A549 (cell line): ENCODE measurements at regions not wholly inside any gene's neighbourhood (a gene's known extent, or its start where the extent isn't known, plus 50 kb on each side); places are given as distances from the start of the nearest gene placed in this dataset.
"Not testable (repeated sequence)": the region's sequence is repeated elsewhere in the genome, so short reads cannot be mapped to it uniquely, and the experiment has no call there.

Experiments
- ATAC-seq, 2 experiments: fragments of 200-7000 bp in 1 of 2; fragments of >200 bp in 1 of 2; cut with Nextera tagmentation in 1 of 2; cut with Tn5 transposase in 1 of 2; 3 replicates each; pipeline versions ENCODE4 v1.8.0 to v1.9.1; 2018 to 2020; ENCODE audit warnings: mild to moderate bottlenecking in 1 of 2, moderate library complexity in 1 of 2
- CTCF ChIA-PET: fragments of 300-600 bp; sonication (Branson Sonifier 250); formaldehyde crosslinking; extraction: SDS; loops from one replicate; lab custom pipeline; 2021; ENCODE audit warnings: antibody characterized with exemption, inconsistent platforms; lab: Yijun Ruan, JAX
- POLR2A ChIA-PET: fragments of 350-600 bp; formaldehyde crosslinking; extraction: SDS; loops from one replicate; lab custom pipeline; 2021; ENCODE audit warnings: antibody characterized with exemption, inconsistent platforms; lab: Yijun Ruan, JAX
- DNase-seq, 2 experiments: peaks; one replicate each; pipeline versions ENCODE4 v3.0.0 to v3.0.0-alpha.2; 2011 to 2016; ENCODE audit warnings: low read depth in 1 of 2, low spot score in 1 of 2
- FAIRE-seq: peaks from 2 replicates; lab custom pipeline; 2011; peaks lifted over from hg19 to GRCh38; lab: Jason Lieb, UNC
- H3K27ac ChIP-seq, 2 experiments: fragments of >200 bp; sonication (Bioruptor Twin); formaldehyde crosslinking; 3 replicates each; pipeline ENCODE4 v1.5.1; 2016 to 2017
- H3K4me1 ChIP-seq: fragments of >200 bp; sonication (Bioruptor Twin); formaldehyde crosslinking; 3 replicates; pipeline ENCODE4 v1.6.1; 2016
- H3K4me2 ChIP-seq: fragments of >200 bp; sonication (Bioruptor Twin); formaldehyde crosslinking; 3 replicates; pipeline ENCODE4 v1.6.1; 2016
- H3K4me3 ChIP-seq: fragments of >200 bp; sonication (Bioruptor Twin); formaldehyde crosslinking; 3 replicates; pipeline ENCODE4 v1.5.1; 2016
- H3K9me3 ChIP-seq: fragments of >200 bp; sonication (Bioruptor Twin); formaldehyde crosslinking; 3 replicates; pipeline ENCODE4 v1.6.1; 2016
- ATOH8 ChIP-seq: fragments of 250-450 bp; sonication (Bioruptor Pico); IDR thresholded peaks from 2 replicates; pipeline ENCODE4 v1.5.0; 2020; ENCODE audit warnings: low read depth, mild to moderate bottlenecking, moderate library complexity
- CBX2 ChIP-seq: fragments of 200-600 bp; sonication (generic); IDR thresholded peaks from 2 replicates; pipeline ENCODE4 v1.6.1; 2016; ENCODE audit warnings: low read depth, mild to moderate bottlenecking, borderline replicate concordance
- CEBPB ChIP-seq, 2 experiments: fragments of >200 bp in 1 of 2; sonication (Bioruptor Twin) in 1 of 2; formaldehyde crosslinking in 1 of 2; IDR thresholded peaks; 2 replicates each; pipeline ENCODE4 v1.6.1; 2012 to 2016
- CHD4 ChIP-seq: fragments of 200-600 bp; sonication (generic); IDR thresholded peaks from 2 replicates; pipeline ENCODE4 v1.6.1; 2016; ENCODE audit warnings: antibody characterized with exemption, mild to moderate bottlenecking, borderline replicate concordance
- EHF ChIP-seq: fragments of 250-450 bp; sonication (Bioruptor Pico); IDR thresholded peaks from 2 replicates; pipeline ENCODE4 v1.5.0; 2020; ENCODE audit warnings: mild to moderate bottlenecking
- HDAC2 ChIP-seq: fragments of 200-600 bp; sonication (generic); IDR thresholded peaks from 2 replicates; pipeline ENCODE4 v1.6.1; 2016
- HES2 ChIP-seq: fragments of >200 bp; sonication (Bioruptor Twin); formaldehyde crosslinking; IDR thresholded peaks from 2 replicates; pipeline ENCODE4 v1.6.1; 2016
- HEYL ChIP-seq: fragments of 250-450 bp; sonication (Bioruptor Pico); IDR thresholded peaks from 2 replicates; pipeline ENCODE4 v1.8.0; 2021; ENCODE audit warnings: mild to moderate bottlenecking, moderate library complexity
- MAX ChIP-seq: IDR thresholded peaks from 2 replicates; pipeline ENCODE4 v1.6.1; 2012
- MAZ ChIP-seq: fragments of 150-350 bp; IDR thresholded peaks from 2 replicates; pipeline ENCODE4 v1.6.1; 2014; ENCODE audit warnings: antibody characterized with exemption, low read depth, low read length, borderline replicate concordance
- NR3C1 ChIP-seq: fragments of >200 bp; sonication (Bioruptor Twin); formaldehyde crosslinking; IDR thresholded peaks from 3 replicates; pipeline ENCODE4 v1.6.1; 2017
- PHF8 ChIP-seq: fragments of 200-600 bp; sonication (generic); IDR thresholded peaks from 2 replicates; pipeline ENCODE4 v1.6.1; 2016; ENCODE audit warnings: low read depth, mild to moderate bottlenecking, antibody characterized with exemption, moderate library complexity, borderline replicate concordance
- POLR2A ChIP-seq: IDR thresholded peaks from 2 replicates; pipeline ENCODE4 v1.6.1; 2012; ENCODE audit warnings: mild to moderate bottlenecking, low read length
- RARB ChIP-seq: fragments of 250-450 bp; sonication (Bioruptor Pico); IDR thresholded peaks from 2 replicates; pipeline ENCODE4 v1.8.0; 2021; ENCODE audit warnings: mild to moderate bottlenecking, moderate library complexity
- REST ChIP-seq: fragments of 200-600 bp; sonication (generic); IDR thresholded peaks from 2 replicates; pipeline ENCODE4 v1.6.1; 2016; ENCODE audit warnings: antibody characterized with exemption, mild to moderate bottlenecking, moderate library complexity
- RFX5 ChIP-seq: fragments of 450-650 bp; IDR thresholded peaks from 2 replicates; pipeline ENCODE4 v1.7.1; 2014; ENCODE audit warnings: antibody characterized with exemption, mild to moderate bottlenecking, moderate library complexity
- RNF2 ChIP-seq: fragments of 200-600 bp; sonication (generic); IDR thresholded peaks from 2 replicates; pipeline ENCODE4 v1.6.1; 2016; ENCODE audit warnings: low read depth, mild to moderate bottlenecking, antibody characterized with exemption, moderate library complexity, borderline replicate concordance
- SREBF2 ChIP-seq: fragments of 450-650 bp; IDR thresholded peaks from 2 replicates; pipeline ENCODE4 v1.6.1; 2014; ENCODE audit warnings: mild to moderate bottlenecking, moderate library complexity
- TP53 ChIP-seq: fragments of 250-450 bp; sonication (Bioruptor Pico); IDR thresholded peaks from 2 replicates; pipeline ENCODE4 v1.5.0; 2021; ENCODE audit warnings: mild to moderate bottlenecking, moderate library complexity
- ZC3H11A ChIP-seq: fragments of 450-650 bp; IDR thresholded peaks from 2 replicates; pipeline ENCODE4 v1.6.1; 2014; ENCODE audit warnings: antibody characterized with exemption, mild to moderate bottlenecking
- WGBS: methylation state at CpG from one replicate; pipeline ENCODE4 v1.1.6; 2017; ENCODE audit errors: missing lambda C conversion rate; 5-methylcytosine and 5-hydroxymethylcytosine counted together

- Histone ChIP-seq H3K4me1 (no peaks in the 10 kb centered on the region), H3K4me3 (no peak overlapping the region), H3K27ac (no peak overlapping the region), H3K9me3 (no peaks in the 10 kb centered on the region; the same call in 2 of the 3 replicates), H3K4me2 (no peak overlapping the region)
- WGBS = 61% methylated on average over 3 of the region's 3 CpGs
- ChIA-PET CTCF (no interaction called here), POLR2A (no interaction called here)
- TF ChIP-seq RFX5 (no peak), PHF8 (no peak), POLR2A (no peak), CBX2 (no peak), RARB (CRISPR knock-in tag) (no peak), REST (no peak), ATOH8 (no peak), HES2 (no peak), EHF (CRISPR knock-in tag) (no peak), TP53 (CRISPR knock-in tag) (no peak), CEBPB (IDR thresholded peaks at IDR 0.05) (no peak), MAX (no peak), ZC3H11A (no peak), CHD4 (no peak), MAZ (no peak), NR3C1 (no peak), SREBF2 (no peak), HEYL (CRISPR knock-in tag) (no peak), HDAC2 (no peak), RNF2 (no peak)
- ATAC-seq (no peak; a peak in 1 of 6 replicates), DNase-seq (peak in 1 of 2 experiments; percentile 4), FAIRE-seq (no peak)
These were observed 258.6 kb upstream of the CRIM1 start for GRCh38 chr2:36097022-36097421.

GRCh38 chr2:36091844-36092741 lies 263.5 kb upstream of the CRIM1 start:
- ATAC-seq, H3K27ac ChIP-seq, DNase-seq, H3K4me2 ChIP-seq, H3K4me3 ChIP-seq, H3K4me1 ChIP-seq, POLR2A ChIA-PET, FAIRE-seq, H3K9me3 ChIP-seq: not testable (repeated sequence)
- CTCF ChIA-PET = interaction anchor here (1.2 kb wide), 1 partner anchor 16 kb away, joined by 3 read pairs; no protein-coding TSS in a partner anchor
- 29% methylated on average over 21 of the region's 26 CpGs for WGBS
